ENCODE measurements at regions not wholly inside any gene's neighbourhood (a gene's known extent, or its start where the extent isn't known, plus 50 kb on each side); places are given as distances from the start of the nearest gene placed in this dataset.

DNA sequence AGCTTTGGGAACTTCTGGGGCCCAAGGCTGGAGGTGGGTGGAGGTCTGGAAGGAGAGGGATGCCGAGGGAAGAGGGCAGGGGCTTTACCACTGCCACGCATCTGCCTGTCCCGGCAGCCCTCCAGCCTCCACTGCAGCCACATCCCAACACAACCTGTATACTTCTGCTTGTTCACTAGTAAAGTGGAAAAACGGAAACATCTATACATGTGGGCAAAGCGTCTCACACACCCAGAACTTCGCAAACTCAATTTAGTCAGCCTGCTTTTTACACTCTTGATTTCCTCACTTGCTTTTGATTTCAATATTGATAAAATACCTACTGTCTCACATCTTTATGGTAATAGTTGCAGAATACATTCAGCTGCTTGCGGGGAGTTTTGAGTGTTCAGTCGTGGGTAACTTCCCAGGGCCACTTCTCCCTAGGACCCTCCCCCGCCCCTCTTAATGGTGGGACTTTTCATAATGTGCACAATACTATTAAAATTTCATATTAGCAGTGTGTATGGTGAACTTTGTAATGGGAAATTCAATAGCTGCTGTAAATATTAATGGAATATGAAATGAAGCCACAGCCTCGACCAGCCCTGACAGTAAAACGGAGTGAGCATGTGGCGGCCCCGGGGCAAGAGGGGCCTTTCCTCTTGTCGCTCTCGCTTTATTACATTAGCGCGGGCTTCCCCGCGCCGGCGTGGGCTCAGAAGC lies 85.2 kb downstream of the NR2F2 start:
- DNase-seq: no peak

DNA sequence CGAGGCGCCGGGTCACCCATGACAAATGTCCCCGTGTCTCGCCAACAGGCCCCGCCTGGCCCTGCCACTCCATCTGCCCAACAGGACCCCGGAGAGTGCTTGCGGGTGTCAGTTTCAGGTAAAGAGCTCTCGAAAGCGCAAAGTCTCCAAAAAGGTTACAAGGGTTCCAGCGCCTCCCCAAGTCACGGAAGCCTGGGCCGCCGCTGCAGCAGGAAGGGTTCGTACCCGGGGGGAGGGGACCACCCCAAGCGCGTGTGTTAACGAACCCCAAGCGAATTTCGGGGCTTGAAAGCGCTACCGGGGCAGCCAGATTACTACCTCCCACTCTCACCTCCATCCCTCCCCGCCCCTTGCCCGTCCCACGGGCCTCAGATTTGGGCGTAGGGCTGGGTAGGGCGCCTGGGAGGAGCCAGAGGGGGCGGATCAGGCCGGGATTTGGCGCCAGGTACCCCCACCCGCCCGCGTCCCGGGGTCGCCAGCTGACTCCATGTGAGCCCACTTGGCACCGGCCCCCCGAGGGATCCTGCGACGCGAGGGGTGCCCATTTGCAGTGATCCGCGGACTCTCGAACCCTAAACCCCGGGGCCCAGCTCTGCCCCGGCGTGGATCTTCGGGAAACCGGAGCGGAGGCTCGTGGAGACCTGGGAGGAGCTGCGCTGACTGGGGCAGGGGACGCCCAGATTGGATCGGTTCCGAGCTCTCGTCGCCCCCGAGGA lies 85.9 kb downstream of the NR2F2 start:
- no peak for DNase-seq

DNA sequence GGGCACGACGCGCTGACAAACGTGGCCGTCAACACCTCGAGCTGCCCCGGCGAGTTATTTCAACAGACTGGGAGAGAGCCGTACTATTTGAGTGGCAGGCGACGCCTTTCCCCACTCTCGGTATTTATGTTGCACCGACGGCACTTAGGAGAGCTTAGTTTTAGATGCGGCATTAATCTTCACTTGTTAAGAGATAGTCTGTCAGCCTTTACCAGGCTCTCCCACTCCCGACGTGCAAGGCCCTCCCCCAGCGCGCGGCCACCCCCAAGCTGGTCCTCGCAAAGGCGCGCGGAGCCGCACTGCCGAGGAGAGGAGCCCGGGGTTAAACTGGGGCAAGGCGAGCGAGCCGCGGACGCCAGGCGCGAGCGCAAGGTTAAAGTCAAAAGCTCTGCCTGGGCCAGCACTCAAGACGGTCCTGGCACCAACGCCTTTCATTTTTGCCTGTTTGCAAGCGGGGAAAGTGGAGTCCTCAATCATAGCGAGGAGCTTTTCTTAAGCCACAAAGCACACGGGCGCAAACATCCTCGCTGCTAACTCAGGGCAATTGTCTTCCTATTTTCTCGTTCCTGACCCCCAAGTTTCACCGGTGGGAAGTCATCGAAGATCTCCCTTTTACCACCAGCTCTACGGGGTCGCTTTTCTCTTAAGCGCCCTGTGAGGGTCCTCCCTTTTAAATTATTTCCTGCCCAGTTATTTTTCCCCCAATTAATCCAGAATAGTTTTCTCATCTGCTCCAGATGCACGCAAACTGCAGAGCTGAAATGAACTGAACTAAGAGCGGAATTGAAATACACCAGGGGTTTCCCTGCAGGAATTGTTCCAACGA lies 86.6 kb downstream of the NR2F2 start:
- no peak for DNase-seq

DNA sequence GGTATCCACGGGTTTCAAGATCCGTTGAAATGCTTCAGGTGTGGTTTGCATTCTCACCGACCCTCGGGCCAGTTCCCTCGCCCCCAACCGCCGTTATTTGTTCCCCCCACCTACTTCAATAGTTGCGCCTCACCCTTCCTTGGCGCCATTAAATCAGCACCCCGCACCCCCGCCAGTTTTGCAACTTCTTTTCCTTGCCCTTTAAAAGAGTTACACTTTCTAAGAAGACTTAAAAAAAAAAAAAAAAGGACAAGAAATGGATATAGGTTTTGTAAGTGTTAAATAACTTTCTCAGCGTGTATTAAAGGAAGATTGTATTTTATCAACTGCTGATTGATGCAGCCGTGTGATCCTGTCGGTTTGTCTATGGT lies 87.2 kb downstream of the NR2F2 start:
- DNase-seq: no peak

DNA sequence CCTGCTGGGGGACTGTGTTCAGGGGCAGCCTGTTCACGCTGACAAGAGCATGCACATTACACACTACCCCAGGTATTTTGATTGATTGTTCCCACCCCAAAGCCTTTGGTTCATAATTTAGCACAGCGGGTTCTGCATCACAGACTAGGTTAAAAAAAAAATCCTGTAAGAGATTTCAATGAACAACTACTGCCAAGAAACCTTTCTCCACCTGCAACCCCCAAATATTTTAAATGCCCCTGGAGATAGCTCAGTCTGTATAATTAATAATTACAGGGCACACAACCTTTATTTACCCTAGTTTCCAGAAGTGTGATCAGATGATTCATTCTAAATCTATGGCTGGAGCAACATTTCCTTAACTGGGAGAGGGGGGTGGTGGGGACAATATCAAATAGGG lies 87.6 kb downstream of the NR2F2 start:
- DNase-seq: no peak

DNA sequence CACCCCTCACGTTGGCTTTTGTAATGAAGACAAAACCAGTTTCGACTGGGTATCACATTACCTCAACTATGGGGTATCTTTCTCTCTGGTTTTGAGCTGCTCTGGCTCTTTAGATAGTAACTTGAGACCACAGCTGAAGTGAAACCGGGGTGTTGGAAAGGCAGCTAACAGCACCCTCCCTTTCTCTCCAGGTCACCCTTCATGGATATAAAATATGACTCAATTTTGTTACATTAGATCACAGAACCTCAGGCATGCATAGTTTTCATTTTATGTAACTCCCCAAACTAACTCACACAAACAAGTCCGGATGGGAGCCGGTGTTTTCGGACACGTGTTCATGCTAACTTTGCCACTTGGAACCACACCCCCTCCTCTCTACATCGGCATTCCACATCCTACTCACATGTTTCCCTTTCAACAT lies 90.7 kb downstream of the NR2F2 start:
- DNase-seq: no peak

DNA sequence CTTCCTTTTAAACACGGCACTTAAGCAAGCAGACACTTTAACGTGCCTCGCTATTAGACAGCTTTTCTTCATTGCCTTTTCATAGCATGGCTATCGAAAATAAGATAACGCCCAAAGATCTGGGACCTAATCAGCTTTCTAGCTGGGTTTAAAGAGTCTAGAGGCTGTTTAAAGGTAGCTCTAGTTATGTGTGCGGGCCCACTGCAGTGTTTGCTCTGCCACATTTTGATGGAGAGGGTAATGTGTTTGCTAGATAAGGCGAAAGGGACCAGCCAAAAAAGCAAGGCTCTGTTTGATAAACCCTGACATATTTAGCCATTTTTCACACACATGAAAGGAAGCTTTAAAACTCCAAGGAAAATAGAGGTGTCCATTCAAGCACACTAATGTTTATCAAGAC lies 91.6 kb downstream of the NR2F2 start:
- DNase-seq: no peak

DNA sequence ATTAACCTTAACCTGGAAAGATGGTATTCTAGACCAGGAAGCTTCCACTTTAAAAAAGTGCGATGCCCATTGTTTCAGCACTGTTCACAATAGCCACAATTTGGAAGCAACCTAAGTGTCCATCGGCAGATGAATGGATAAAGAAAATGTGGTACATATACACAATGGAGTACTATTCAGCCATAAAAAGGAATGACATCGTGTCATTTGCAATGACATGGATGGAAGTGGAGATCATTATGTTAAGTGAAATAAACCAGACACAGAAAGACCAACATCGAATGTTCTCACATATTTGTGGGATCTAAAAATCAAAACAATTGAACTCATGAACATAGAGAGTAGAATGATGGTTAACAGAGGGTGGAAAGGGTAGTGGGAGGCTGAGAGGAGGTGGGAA lies 94.2 kb downstream of the NR2F2 start:
- DNase-seq: no peak

DNA sequence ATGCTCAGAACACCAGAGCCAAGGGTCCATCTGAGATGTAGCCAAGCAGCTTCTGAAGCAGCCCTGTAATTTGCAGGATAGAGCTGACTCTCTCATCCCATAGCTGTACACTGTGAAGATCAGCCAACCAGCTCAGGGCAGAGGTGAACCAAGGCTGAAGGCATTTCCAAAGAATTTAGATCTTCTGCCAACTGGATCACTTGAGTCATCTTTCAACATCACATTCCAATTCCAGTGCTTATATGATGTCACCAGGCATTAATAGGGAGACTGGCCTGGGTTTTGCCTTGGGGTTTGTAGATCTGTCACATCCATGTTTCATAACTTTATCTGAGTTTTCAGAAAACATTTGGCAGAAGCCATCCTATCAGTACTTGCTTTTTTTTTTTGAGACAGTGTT lies 98.2 kb downstream of the NR2F2 start:
- no peak for DNase-seq

DNA sequence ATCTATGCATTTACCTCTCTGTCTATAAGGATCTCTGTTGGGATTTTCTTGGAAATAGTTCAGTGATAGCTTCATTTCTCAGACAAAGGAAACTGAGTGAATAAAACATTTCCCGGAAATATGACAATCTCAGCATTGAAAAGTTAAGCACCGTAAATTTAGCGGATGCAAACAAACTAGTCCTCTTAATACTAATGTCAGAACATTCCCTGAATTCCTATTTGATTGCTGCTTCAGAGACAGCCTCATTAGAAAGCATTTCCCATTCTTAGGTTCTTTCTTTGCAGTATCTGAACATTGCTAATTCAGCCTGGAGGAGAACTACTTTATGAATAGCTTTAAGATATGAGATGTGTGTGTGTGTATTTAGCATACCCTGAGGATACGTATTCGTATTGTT lies 101.3 kb downstream of the NR2F2 start:
- no peak for DNase-seq

DNA sequence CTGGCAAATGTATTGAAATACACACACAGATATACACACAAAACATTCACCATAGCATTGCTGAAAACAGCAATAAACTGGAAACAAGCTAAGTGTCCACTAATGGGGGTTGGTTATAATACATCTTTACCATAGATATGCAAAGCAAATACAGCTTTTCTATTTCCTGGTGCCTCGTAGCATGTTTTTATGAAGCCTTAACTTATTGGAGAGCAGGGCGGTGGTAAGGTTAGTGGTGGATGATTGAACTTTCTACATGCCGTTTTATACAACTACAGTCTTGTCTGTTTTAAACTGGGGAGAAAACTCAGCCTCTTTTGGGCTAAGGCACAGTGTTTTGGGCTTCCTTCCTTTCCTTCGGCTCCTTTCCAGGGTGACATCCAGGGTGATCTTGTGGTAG lies 104.5 kb downstream of the NR2F2 start:
- no peak for DNase-seq

DNA sequence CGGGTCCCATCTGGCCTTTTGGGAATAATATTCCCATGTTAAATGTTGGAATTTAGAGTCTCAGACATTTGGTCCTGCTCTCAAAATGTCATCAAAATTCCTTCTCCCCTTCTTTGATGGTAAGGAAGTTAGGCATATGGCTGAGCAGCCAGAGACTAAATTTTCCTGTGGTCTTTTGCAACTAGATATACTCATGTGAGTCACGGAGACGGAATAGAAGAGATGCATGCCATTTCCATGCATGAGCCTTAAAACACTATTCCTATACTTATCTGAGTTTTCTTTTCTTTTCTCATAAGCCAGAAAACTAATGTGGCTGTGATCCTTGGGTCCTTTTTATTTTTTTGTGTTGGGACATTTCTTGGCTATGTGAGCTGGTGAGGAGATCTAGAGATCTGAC lies 105.3 kb downstream of the NR2F2 start:
- no peak for DNase-seq

DNA sequence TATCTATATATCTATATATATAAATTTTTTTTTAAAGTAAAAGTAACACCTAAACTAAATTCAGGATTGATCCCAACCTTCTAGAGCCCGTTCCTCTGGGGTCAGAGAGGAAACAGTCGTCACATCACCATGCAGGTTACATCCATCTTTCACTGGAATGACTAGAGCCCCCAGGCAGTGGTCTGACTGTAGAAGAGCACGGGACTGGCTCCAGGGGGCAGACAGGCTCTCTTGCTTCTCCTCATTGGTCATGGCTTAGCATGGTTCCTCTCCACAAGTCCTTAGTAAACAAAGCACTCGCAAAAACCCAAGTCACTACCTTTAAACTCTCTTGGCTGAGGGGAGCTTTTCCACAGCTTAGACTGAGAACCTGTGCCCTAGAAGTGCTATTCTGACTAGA lies 110.5 kb downstream of the NR2F2 start:
- no peak for DNase-seq

DNA sequence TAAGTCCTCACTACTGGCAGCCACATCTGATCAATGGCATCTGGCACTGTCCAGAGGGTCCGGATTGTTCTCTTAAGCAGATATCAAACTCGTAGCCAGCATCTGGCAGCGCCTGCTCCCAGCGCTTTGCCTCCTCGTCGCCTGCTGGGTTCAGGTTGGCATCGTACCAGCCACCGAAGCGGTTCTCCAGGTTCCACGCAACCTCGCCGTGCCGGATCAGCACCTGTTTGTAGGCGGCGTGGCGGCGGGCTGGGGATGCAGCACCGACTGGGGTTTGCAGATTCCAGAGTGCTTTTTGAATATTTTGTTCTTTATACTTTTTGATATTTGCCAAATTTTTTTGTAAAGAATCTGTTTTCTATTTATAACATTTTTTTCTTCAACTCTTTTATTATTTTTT lies 111.6 kb downstream of the NR2F2 start:
- no peak for DNase-seq

DNA sequence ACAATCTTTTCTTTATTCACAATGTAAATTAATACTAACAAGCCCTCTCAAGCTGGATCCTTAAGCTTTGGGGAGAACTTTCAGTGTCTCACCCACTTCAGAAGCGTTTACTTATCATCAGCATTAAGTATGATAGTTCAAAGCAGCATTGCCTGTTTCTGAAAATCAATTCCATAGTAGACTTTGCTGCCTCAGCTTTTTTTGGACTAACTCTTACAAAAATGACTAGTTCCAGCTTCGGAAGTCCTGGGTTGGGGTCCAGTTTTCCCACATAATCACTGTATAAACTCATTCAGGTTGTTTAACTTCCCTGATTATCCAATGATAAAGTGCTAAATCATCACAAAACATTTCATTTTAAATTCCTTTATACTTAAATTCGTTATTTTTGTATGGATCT lies 114.4 kb downstream of the NR2F2 start:
- no peak for DNase-seq

DNA sequence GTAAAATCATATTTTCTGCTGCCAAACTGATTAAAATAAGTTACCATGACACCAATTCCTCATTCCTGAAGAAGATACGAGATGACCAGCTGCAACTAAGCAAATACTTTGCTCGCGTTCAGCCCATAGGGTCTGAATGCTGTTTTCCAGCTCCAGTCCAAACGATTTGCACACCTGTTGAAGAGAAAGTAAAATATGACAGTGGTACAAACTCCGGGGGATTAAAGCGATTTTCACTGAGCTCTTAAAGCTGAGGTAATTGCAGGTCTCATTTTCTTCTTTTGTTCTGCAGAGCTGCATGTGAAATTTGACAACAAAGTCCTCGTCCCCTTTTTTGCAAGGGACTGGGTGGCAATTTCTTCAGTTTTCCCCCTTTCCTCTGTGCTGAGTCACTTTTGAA lies 118.4 kb downstream of the NR2F2 start:
- DNase-seq: no peak

DNA sequence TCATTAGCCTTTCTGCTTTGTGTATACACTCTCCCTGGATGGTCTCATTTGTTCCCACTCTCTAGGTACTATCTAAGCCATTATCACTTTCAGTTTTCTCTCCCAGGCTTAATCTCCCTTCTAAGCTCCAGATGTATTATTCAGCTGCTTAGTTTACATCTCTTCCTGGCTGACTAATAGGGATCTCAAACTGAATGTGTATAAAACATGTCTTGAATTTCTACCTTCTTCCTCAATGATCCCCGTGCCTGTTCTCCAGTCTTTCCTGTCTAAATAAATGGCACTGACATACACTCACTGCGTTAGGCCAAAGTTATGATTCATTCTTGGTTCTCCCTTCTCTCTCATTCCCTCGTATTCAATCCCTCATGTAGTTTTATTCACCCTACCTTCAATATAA lies 127.3 kb downstream of the NR2F2 start:
- DNase-seq: no peak

DNA sequence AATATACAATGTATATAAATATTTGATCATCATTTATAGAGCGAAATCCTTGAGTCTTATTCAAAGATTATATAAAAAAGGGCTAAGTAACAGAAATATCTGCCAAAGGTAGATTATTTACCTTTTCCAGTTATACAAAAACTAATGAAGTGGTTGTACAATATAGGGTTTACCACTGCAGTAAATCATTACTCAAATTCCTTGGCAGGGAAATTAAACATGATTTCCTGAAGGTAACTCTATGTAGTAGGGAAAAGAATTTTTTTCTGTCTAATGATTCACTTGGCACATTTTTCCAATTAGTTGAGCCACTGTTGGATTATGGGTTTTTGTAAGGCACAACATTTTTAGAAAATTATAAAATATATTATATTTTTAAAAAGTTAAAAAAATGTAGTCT lies 129.6 kb downstream of the NR2F2 start:
- no peak for DNase-seq

DNA sequence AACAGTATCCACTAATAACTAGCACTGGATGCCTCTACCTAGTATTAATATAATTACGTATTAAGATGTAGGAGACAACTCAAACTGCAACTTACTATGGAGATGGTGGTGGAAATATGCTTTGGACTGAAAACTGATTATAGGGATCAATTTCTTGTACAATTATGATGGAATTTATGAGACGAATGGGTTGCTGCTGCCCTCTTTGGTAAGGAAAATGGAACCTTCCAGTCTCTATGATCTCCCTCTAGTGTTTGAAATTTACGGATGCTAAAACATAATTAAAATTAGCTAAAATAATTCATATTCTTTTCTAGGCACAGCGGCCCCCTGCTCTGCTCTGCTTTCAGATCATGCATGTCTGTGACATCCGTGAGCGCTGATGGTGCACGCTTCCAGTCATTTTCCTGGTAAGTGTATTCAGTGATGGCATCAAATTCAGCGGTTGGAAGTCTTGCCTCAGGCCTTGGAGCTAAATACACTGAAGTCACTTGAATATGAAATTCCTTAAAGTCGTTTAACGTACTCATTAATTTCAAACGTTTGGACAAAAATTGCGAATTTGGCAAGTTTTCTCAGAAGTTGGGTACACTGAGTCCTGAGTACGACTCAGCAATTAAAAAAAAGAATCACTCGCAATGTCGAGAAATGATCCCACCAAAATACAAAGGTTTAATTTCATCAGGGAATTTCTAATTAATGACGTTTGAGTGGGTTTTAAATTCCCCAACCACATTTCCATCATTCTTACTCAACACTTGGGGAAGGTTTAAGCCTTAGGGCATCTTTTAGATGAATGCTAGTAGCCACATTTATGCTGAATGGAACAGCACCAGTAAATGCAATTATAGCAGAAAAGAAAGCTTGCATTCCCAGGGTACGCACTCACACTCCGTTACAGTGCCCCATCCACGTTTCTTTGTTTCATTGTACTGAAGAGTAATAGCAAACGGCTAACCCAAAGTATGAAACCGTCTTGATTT lies 132.6 kb downstream of the NR2F2 start:
- no peak for DNase-seq

DNA sequence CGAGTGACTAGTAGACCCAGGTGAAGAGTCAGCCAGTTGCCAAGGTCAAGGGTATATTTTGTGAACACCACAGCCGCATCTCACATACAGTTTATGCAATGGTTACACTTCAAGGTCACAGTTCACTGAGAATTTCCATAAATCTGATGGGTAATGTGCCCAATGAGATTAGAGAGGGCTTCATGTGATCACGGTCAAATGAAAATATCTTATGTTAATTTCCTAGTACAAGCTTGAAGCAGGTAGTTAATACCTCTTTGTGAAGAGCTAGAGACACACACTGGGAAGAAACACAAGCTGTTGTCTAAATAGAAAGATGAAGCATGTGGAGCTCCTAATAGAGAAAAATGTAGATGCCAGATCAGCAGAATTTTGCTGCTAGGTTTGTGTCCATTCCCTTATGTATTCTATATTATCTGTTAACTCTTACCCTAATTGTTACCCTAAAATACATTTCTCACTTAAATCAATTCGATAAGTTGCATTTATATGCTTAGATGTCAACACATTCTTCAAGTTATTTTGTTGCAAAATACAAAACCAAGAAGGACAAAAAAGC lies 136.0 kb downstream of the NR2F2 start:
- DNase-seq: no peak

DNA sequence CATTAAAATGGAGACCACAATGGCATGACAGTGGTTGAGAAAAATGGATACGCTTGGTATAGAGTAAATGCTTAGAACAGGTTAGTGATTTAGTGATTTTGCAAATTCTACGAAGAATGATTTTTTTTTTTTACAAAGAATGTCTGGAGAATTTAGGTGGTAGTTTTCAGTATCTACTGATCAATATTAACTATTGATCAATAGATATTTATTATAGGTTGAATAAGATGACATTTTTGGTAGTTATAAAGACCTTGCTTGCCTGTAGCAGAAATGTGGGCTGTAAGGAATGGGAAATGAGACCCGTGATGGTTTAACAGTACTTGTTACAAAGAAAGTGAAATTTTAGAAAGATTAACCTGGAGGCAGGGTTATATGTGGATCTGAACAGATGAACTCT lies 137.5 kb downstream of the NR2F2 start:
- no peak for DNase-seq
